ENCODE measurements at regions not wholly inside any gene's neighbourhood (a gene's known extent, or its start where the extent isn't known, plus 50 kb on each side); places are given as distances from the start of the nearest gene placed in this dataset.

GRCh38 chr6:144641286-144641685, 356.2 kb downstream of the UTRN start:
- TF ChIP-seq CTCF (conservative IDR thresholded peaks at IDR 0.05) = no peak
- no peak overlapping the region for H3K27ac ChIP-seq

- no peak for TF ChIP-seq CTCF (conservative IDR thresholded peaks at IDR 0.05)
- no peak overlapping the region for H3K27ac ChIP-seq
These were observed 359.6 kb downstream of the UTRN start for GRCh38 chr6:144644776-144645175.

DNA sequence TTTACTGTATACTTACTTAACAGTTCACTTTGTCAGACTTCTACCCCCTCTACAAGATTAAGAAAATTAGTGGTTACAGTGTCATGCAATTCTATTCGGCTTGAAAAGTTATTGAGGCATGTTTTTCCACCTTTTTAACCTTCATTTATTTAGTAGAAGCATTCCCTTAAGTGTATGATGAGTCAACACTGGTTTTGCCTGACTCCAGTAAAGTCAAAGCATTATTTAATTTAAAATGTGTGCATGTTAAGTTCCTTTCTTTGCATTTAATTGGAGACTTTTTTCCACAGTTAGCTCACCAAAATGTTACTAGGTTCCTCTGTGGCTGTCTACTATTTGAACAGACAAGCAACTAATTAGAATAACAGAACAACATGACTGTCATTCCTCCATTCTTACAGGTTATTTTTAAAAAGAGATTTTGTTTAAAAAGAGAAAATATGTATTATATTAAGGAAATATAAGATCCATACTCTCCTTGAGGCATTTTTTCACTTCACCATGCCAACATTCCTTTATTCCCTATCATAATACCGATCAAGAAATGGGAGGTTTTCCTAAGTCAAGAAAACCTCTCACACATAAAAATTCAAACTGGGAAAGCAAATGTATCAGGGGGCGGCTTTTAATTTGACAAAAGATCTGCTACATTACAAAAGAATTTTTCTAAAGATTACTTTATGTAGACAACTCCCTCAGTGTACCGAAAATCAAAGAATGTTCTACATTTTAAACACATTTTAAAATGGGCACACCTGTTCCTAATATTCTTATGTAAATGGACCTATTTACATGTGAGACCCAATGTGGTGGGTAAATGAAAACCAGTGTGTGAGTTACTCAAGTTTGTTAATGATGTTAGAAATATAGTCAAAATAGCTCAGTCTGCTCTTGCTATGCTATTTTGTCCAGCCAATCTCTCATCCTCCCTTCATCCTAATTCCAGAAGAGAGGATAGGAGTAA, 361.2 kb downstream of the UTRN start:
- no peak for TF ChIP-seq CTCF (conservative IDR thresholded peaks at IDR 0.05)
- no peak overlapping the region for H3K27ac ChIP-seq

DNA sequence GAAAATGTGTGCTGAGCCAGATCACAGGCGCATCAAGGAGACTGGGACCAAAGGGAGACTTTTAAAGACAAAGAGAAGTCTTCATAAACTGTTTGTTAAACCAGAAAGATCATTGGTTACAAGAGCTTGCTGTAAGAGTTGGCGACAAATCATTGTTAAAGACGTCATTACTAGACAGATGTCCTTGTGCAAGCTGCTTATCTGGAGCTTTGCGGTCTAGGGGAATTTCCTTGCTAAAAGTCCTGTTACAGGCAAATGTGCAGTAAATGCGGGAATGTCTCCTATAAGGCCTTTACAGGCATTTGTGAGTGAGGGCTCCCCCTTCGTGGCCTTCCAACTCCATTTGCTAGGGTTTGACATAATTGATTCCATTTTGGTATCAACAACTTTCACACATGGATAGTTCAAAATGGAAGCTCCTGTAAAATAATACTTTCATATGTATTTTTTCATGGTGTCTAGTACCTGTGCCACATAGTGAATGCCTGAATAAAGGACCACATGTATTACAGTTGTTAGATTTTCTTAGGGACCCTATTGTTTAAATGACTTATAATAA, 362.4 kb downstream of the UTRN start:
- no peak overlapping the region for H3K27ac ChIP-seq
- no peak for TF ChIP-seq CTCF (conservative IDR thresholded peaks at IDR 0.05)

- no peak for TF ChIP-seq CTCF (conservative IDR thresholded peaks at IDR 0.05)
- no peak overlapping the region for H3K27ac ChIP-seq
These were observed 363.0 kb downstream of the UTRN start for GRCh38 chr6:144647971-144648651.

DNA sequence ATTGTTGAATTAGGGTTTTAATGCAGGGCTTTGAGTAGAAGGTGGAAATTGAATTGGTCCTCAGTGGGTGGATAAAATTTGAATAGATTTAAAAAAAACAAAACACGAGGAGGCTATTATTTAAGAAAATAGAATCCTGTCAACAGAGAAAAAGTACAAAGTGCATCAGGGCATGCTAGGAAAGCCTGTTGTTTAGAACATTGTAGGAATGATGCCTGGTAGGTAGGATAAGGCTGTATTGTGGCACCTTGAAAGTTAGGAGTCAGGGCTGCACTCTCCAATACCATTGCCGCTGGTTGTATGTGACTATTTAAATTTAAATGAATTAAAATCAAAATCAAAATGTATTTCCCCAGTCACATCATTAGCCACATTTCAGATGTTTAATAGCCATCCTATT, 363.9 kb downstream of the UTRN start:
- TF ChIP-seq CTCF (conservative IDR thresholded peaks at IDR 0.05) = no peak
- H3K27ac ChIP-seq = no peak overlapping the region

DNA sequence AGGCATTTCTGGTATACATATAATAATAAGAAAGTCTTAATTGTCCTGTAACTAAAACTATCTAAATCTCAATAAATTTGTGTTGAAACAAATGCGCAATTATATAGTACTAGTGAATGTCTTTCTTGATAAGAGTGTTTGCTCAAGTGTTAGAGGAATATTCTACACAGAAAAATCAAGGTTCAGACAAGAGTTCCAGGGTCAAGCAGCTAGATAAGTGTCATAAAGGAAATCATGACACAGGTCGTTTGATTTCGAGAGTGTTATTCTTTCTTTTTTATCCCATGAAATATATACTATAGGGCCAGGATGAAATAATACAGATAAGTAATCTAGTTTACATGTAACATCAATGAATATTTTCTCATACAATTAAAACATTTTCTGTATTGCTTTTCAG, 366.1 kb downstream of the UTRN start:
- no peak overlapping the region for H3K27ac ChIP-seq
- TF ChIP-seq CTCF (conservative IDR thresholded peaks at IDR 0.05) = no peak

All from VCaP (cell line).